SK-N-SH treated with all-trans-retinoic acid at 6 μM for 48 hours (cell line): ENCODE measurements at regions not wholly inside any gene's neighbourhood (a gene's known extent, or its start where the extent isn't known, plus 50 kb on each side); places are given as distances from the start of the nearest gene placed in this dataset.

Experiments used
- ARNTL ChIP-seq: fragments of 450-650 bp; formaldehyde crosslinking; IDR thresholded peaks from 2 replicates; pipeline ENCODE4 v1.5.0; 2020; ENCODE audit warnings: low read depth, mild to moderate bottlenecking, moderate library complexity, borderline replicate concordance
- ESRRG ChIP-seq: fragments of 250-450 bp; sonication (Bioruptor Pico); IDR thresholded peaks from 2 replicates; pipeline ENCODE4 v1.6.1; 2021; ENCODE audit warnings: mild to moderate bottlenecking
- GLIS3 ChIP-seq: fragments of 250-450 bp; sonication (Bioruptor Pico); IDR thresholded peaks from 2 replicates; pipeline ENCODE4 v1.5.0; 2020; ENCODE audit warnings: mild to moderate bottlenecking, moderate library complexity
- PPARA ChIP-seq: fragments of 250-450 bp; sonication (Bioruptor Pico); IDR thresholded peaks from 2 replicates; pipeline ENCODE4 v1.5.0; 2020; ENCODE audit warnings: mild to moderate bottlenecking, borderline replicate concordance
- RARB ChIP-seq: fragments of 250-450 bp; sonication (Bioruptor Pico); IDR thresholded peaks from 2 replicates; pipeline ENCODE4 v1.8.0; 2021; ENCODE audit warnings: mild to moderate bottlenecking, moderate library complexity
- ZFP30 ChIP-seq: fragments of 450-650 bp; formaldehyde crosslinking; IDR thresholded peaks from 2 replicates; pipeline ENCODE4 v1.5.0; 2022; ENCODE audit warnings: mild to moderate bottlenecking, moderate library complexity
- TF ChIP-seq, protein P1 (sequence below): fragments of 250-450 bp; sonication (Bioruptor Pico); IDR thresholded peaks from 2 replicates; pipeline ENCODE4 v1.8.0; 2020; ENCODE audit warnings: mild to moderate bottlenecking, moderate library complexity, borderline replicate concordance
- TF ChIP-seq, protein P2 (sequence below): fragments of 250-450 bp; sonication (Bioruptor Pico); IDR thresholded peaks from 2 replicates; pipeline ENCODE4 v1.5.1; 2021; ENCODE audit warnings: mild to moderate bottlenecking, moderate library complexity

DNA sequence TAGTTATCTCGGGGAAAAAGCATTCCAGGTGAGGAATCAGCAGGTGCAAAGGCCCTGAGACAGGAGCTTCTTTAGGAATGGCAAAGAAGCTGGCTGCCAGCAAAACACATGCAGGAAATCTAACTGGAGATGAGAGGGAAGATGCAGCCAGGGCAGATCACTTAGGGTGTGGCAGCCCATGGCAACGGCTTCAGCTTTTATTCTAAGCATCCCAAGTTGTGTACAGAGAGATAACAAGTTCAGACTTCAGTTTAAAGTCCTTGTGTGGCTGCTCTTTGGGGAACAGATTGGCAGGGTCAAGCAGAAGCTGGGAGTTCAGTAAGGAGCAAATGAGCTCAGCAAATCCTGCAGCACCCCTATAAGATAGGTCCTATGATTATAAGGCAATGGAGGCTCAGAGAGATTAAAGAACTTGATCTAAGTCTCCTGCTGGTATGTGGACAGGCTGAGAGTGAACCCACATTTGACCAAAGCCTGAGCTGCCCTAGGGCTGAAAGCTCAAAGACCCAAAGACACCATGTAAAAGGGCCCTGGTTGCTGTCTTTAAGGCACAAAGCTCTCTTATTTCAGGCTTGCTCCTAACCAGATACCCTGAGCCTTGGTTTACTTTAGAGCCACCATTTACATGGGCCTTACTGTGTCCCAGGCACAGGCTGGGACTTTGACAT lies 466.8 kb downstream of the SOX6 start:
- no peak for TF ChIP-seq PPARA
- TF ChIP-seq RARB (CRISPR knock-in tag) = no peak
- TF ChIP-seq GLIS3 = no peak
- TF ChIP-seq ARNTL = no peak
- no peak for TF ChIP-seq ESRRG (CRISPR knock-in tag)
- no peak for TF ChIP-seq ZFP30
- TF ChIP-seq, protein P1, sequence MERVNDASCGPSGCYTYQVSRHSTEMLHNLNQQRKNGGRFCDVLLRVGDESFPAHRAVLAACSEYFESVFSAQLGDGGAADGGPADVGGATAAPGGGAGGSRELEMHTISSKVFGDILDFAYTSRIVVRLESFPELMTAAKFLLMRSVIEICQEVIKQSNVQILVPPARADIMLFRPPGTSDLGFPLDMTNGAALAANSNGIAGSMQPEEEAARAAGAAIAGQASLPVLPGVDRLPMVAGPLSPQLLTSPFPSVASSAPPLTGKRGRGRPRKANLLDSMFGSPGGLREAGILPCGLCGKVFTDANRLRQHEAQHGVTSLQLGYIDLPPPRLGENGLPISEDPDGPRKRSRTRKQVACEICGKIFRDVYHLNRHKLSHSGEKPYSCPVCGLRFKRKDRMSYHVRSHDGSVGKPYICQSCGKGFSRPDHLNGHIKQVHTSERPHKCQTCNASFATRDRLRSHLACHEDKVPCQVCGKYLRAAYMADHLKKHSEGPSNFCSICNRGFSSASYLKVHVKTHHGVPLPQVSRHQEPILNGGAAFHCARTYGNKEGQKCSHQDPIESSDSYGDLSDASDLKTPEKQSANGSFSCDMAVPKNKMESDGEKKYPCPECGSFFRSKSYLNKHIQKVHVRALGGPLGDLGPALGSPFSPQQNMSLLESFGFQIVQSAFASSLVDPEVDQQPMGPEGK = no peak
- TF ChIP-seq, protein P2, sequence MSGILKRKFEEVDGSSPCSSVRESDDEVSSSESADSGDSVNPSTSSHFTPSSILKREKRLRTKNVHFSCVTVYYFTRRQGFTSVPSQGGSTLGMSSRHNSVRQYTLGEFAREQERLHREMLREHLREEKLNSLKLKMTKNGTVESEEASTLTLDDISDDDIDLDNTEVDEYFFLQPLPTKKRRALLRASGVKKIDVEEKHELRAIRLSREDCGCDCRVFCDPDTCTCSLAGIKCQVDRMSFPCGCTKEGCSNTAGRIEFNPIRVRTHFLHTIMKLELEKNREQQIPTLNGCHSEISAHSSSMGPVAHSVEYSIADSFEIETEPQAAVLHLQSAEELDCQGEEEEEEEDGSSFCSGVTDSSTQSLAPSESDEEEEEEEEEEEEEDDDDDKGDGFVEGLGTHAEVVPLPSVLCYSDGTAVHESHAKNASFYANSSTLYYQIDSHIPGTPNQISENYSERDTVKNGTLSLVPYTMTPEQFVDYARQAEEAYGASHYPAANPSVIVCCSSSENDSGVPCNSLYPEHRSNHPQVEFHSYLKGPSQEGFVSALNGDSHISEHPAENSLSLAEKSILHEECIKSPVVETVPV (CRISPR knock-in tag) = no peak
